Activated naive CD4-positive, alpha-beta T cell treated with anti-CD3 and anti-CD28 coated beads for 36 hours (primary cell): ENCODE measurements at regions not wholly inside any gene's neighbourhood (a gene's known extent, or its start where the extent isn't known, plus 50 kb on each side); places are given as distances from the start of the nearest gene placed in this dataset.
"Not testable (repeated sequence)": the region's sequence is repeated elsewhere in the genome, so short reads cannot be mapped to it uniquely, and the experiment has no call there.

ENCODE experiments used
- CTCF ChIA-PET: fragments of 350-600 bp; sonication (Branson Sonifier 250); formaldehyde crosslinking; loops from one replicate; lab custom pipeline; 2021; ENCODE audit warnings: antibody characterized with exemption; lab: Charles Lee
- DNase-seq: peaks from one replicate; pipeline ENCODE4 v3.0.0-alpha.2; 2020
- H3K27ac Mint-ChIP-seq: one replicate; pipeline ENCODE4 v1.8.0; 2021; ENCODE audit warnings: mild to moderate bottlenecking, mixed read lengths
- H3K27me3 Mint-ChIP-seq: one replicate; pipeline ENCODE4 v1.8.0; 2021; ENCODE audit warnings: low read depth, mixed read lengths
- H3K36me3 Mint-ChIP-seq: one replicate; pipeline ENCODE4 v1.8.0; 2021; ENCODE audit warnings: low read depth, mixed read lengths
- H3K4me1 Mint-ChIP-seq: one replicate; pipeline ENCODE4 v1.8.0; 2021; ENCODE audit warnings: low read depth, mixed read lengths
- H3K4me3 Mint-ChIP-seq: one replicate; pipeline ENCODE4 v1.8.0; 2021; ENCODE audit warnings: mild to moderate bottlenecking, moderate library complexity, mixed read lengths
- H3K9me3 Mint-ChIP-seq: one replicate; pipeline ENCODE4 v1.8.0; 2021; ENCODE audit warnings: mixed read lengths
- intact Hi-C: fragments of 100-400 bp; cut with micrococcal nuclease; formaldehyde crosslinking; loops from one replicate; pipeline ENCODE4 v1.15.1; 2023

GRCh38 chr13:65400702-65401101 lies 1829.4 kb downstream of the PCDH9 start:
- no peak overlapping the region for H3K27ac Mint-ChIP-seq
- no peaks in the 10 kb centered on the region for H3K27me3 Mint-ChIP-seq
- DNase-seq, result no peak
- H3K36me3 Mint-ChIP-seq, result no peaks in the 10 kb centered on the region
- no peaks in the 10 kb centered on the region for H3K9me3 Mint-ChIP-seq
- CTCF ChIA-PET, result no interaction called here
- H3K4me3 Mint-ChIP-seq, result no peak overlapping the region
- no peaks in the 10 kb centered on the region for H3K4me1 Mint-ChIP-seq
- intact Hi-C loops, result no loop called here

- H3K4me3 Mint-ChIP-seq, result no peak overlapping the region
- H3K36me3 Mint-ChIP-seq, result no peaks in the 10 kb centered on the region
- no peak for DNase-seq
- intact Hi-C loops, result no loop called here
- H3K4me1 Mint-ChIP-seq, result no peaks in the 10 kb centered on the region
- CTCF ChIA-PET, result no interaction called here
- H3K27me3 Mint-ChIP-seq, result no peaks in the 10 kb centered on the region
- peaks cover 21% of the 10 kb centered on the region for H3K9me3 Mint-ChIP-seq
- no peak overlapping the region for H3K27ac Mint-ChIP-seq
These were observed 1842.3 kb downstream of the PCDH9 start for GRCh38 chr13:65387743-65388347.

GRCh38 chr13:65378943-65379519 lies 1851.1 kb downstream of the PCDH9 start:
- no peaks in the 10 kb centered on the region for H3K4me1 Mint-ChIP-seq
- no peak for DNase-seq
- no peak overlapping the region for H3K27ac Mint-ChIP-seq
- intact Hi-C loops, result no loop called here
- H3K9me3 Mint-ChIP-seq, result peaks cover 19% of the 10 kb centered on the region
- H3K4me3 Mint-ChIP-seq, result no peak overlapping the region
- CTCF ChIA-PET, result no interaction called here
- H3K36me3 Mint-ChIP-seq, result no peaks in the 10 kb centered on the region
- H3K27me3 Mint-ChIP-seq, result no peaks in the 10 kb centered on the region

- no peaks in the 10 kb centered on the region for H3K36me3 Mint-ChIP-seq
- CTCF ChIA-PET, result no interaction called here
- no peak overlapping the region for H3K4me3 Mint-ChIP-seq
- H3K4me1 Mint-ChIP-seq, result no peaks in the 10 kb centered on the region
- intact Hi-C loops, result no loop called here
- no peak for DNase-seq
- H3K27me3 Mint-ChIP-seq, result no peaks in the 10 kb centered on the region
- H3K27ac Mint-ChIP-seq, result no peak overlapping the region
- peaks cover 16% of the 10 kb centered on the region for H3K9me3 Mint-ChIP-seq
These were observed 1851.7 kb downstream of the PCDH9 start for GRCh38 chr13:65378484-65378883.

GRCh38 chr13:65368832-65369231 lies 1861.3 kb downstream of the PCDH9 start:
- CTCF ChIA-PET, result no interaction called here

GRCh38 chr13:65353951-65354350 lies 1876.2 kb downstream of the PCDH9 start:
- no peaks in the 10 kb centered on the region for H3K36me3 Mint-ChIP-seq
- H3K4me1 Mint-ChIP-seq, result no peaks in the 10 kb centered on the region
- CTCF ChIA-PET, result no interaction called here
- no peaks in the 10 kb centered on the region for H3K27me3 Mint-ChIP-seq
- no peak overlapping the region for H3K27ac Mint-ChIP-seq
- DNase-seq, result no peak
- no peak overlapping the region for H3K4me3 Mint-ChIP-seq
- intact Hi-C loops, result no loop called here
- peaks cover 4% of the 10 kb centered on the region for H3K9me3 Mint-ChIP-seq

More at GRCh38 chr13:65368832-65369231, 1861.3 kb downstream of the PCDH9 start:
- Mint-ChIP-seq H3K36me3 (no peaks in the 10 kb centered on the region), H3K4me3 (no peak overlapping the region), H3K4me1 (no peaks in the 10 kb centered on the region), H3K27me3 (no peaks in the 10 kb centered on the region), H3K9me3 (peaks cover 13% of the 10 kb centered on the region), H3K27ac (no peak overlapping the region)
- DNase-seq, result no peak
- intact Hi-C loops, result no loop called here

- intact Hi-C loops, H3K27me3 Mint-ChIP-seq: not testable (repeated sequence)
These were observed 1877.0 kb downstream of the PCDH9 start for GRCh38 chr13:65353150-65353549.

GRCh38 chr13:65347420-65348030 lies 1882.6 kb downstream of the PCDH9 start:
- H3K27me3 Mint-ChIP-seq, result no peaks in the 10 kb centered on the region
- H3K27ac Mint-ChIP-seq, result no peak overlapping the region
- peaks cover 4% of the 10 kb centered on the region for H3K9me3 Mint-ChIP-seq
- H3K36me3 Mint-ChIP-seq, result no peaks in the 10 kb centered on the region
- intact Hi-C loops, result no loop called here
- CTCF ChIA-PET, result no interaction called here
- DNase-seq, result no peak
- no peak overlapping the region for H3K4me3 Mint-ChIP-seq
- H3K4me1 Mint-ChIP-seq, result no peaks in the 10 kb centered on the region

More at GRCh38 chr13:65353150-65353549, 1877.0 kb downstream of the PCDH9 start:
- H3K4me1 Mint-ChIP-seq, H3K4me3 Mint-ChIP-seq, H3K27ac Mint-ChIP-seq, H3K36me3 Mint-ChIP-seq, H3K9me3 Mint-ChIP-seq, DNase-seq, CTCF ChIA-PET: not testable (repeated sequence)

- Mint-ChIP-seq H3K9me3 (peaks cover 2% of the 10 kb centered on the region), H3K4me1 (no peaks in the 10 kb centered on the region), H3K27ac (no peak overlapping the region), H3K27me3 (no peaks in the 10 kb centered on the region), H3K4me3 (no peak overlapping the region), H3K36me3 (no peaks in the 10 kb centered on the region)
- CTCF ChIA-PET, result no interaction called here
- no peak for DNase-seq
- intact Hi-C loops, result no loop called here
These were observed 1886.1 kb downstream of the PCDH9 start for GRCh38 chr13:65343898-65344663.

- DNase-seq, result no peak
- intact Hi-C loops, result no loop called here
- no peaks in the 10 kb centered on the region for H3K27me3 Mint-ChIP-seq
- H3K9me3 Mint-ChIP-seq, result peaks cover 2% of the 10 kb centered on the region
- CTCF ChIA-PET, result no interaction called here
- no peaks in the 10 kb centered on the region for H3K36me3 Mint-ChIP-seq
- H3K27ac Mint-ChIP-seq, result no peak overlapping the region
- H3K4me1 Mint-ChIP-seq, result no peaks in the 10 kb centered on the region
- no peak overlapping the region for H3K4me3 Mint-ChIP-seq
These were observed 1887.4 kb downstream of the PCDH9 start for GRCh38 chr13:65342541-65343337.

- intact Hi-C loops, result no loop called here
- CTCF ChIA-PET, result interaction anchor here (0.7 kb wide), 1 partner anchor 247 kb away, joined by 3 read pairs; no protein-coding TSS in a partner anchor
- H3K4me1 Mint-ChIP-seq, result no peaks in the 10 kb centered on the region
- H3K27ac Mint-ChIP-seq, result no peak overlapping the region
- no peaks in the 10 kb centered on the region for H3K36me3 Mint-ChIP-seq
- no peak for DNase-seq
- no peak overlapping the region for H3K4me3 Mint-ChIP-seq
- H3K27me3 Mint-ChIP-seq, result no peaks in the 10 kb centered on the region
- no peaks in the 10 kb centered on the region for H3K9me3 Mint-ChIP-seq
These were observed 1890.9 kb downstream of the PCDH9 start for GRCh38 chr13:65339241-65339640.

- intact Hi-C loops, result no loop called here
- no peaks in the 10 kb centered on the region for H3K36me3 Mint-ChIP-seq
- H3K9me3 Mint-ChIP-seq, result no peaks in the 10 kb centered on the region
- no peak overlapping the region for H3K4me3 Mint-ChIP-seq
- H3K27ac Mint-ChIP-seq, result no peak overlapping the region
- no peaks in the 10 kb centered on the region for H3K4me1 Mint-ChIP-seq
- CTCF ChIA-PET, result no interaction called here
- DNase-seq, result no peak
- H3K27me3 Mint-ChIP-seq, result no peaks in the 10 kb centered on the region
These were observed 1893.2 kb downstream of the PCDH9 start for GRCh38 chr13:65336916-65337315.
